D721Med (cell line): ENCODE measurements at regions not wholly inside any gene's neighbourhood (a gene's known extent, or its start where the extent isn't known, plus 50 kb on each side); places are given as distances from the start of the nearest gene placed in this dataset.

Experiments
- DNase-seq: peaks from one replicate; pipeline ENCODE4 v3.0.0; 2011; ENCODE audit warnings: low spot score; ENCODE audit not compliant: insufficient read length
- FAIRE-seq: peaks from 2 replicates; lab custom pipeline; 2011; peaks lifted over from hg19 to GRCh38; lab: Jason Lieb, UNC
- CTCF ChIP-seq: IDR thresholded peaks from 2 replicates; pipeline ENCODE4 v1.5.1; 2012; ENCODE audit warnings: mild to moderate bottlenecking, control low read depth; ENCODE audit not compliant: insufficient read depth; ENCODE audit errors: missing control alignments

- no peak for FAIRE-seq
- DNase-seq = no peak
- TF ChIP-seq CTCF = no peak
Observed at GRCh38 chr6:113376847-113377165, 480.3 kb upstream of the MARCKS start.

GRCh38 chr6:113377362-113377942 is 479.7 kb upstream of the MARCKS start:
- FAIRE-seq = no peak
- TF ChIP-seq CTCF = no peak
- no peak for DNase-seq

- no peak for TF ChIP-seq CTCF
- FAIRE-seq (no peak), DNase-seq (no peak)
Observed at GRCh38 chr6:113380591-113380990, 476.6 kb upstream of the MARCKS start.

GRCh38 chr6:113381232-113381631 is 475.9 kb upstream of the MARCKS start:
- FAIRE-seq = no peak
- TF ChIP-seq CTCF = no peak
- DNase-seq = no peak

GRCh38 chr6:113381959-113382358 is 475.2 kb upstream of the MARCKS start:
- DNase-seq (no peak), FAIRE-seq (no peak)
- TF ChIP-seq CTCF = no peak

GRCh38 chr6:113383701-113384100 is 473.4 kb upstream of the MARCKS start:
- DNase-seq (no peak), FAIRE-seq (no peak)

More at GRCh38 chr6:113383701-113384100, 473.4 kb upstream of the MARCKS start:
- no peak for TF ChIP-seq CTCF
